ENCODE measurements at regions not wholly inside any gene's neighbourhood (a gene's known extent, or its start where the extent isn't known, plus 50 kb on each side); places are given as distances from the start of the nearest gene placed in this dataset.

DNA sequence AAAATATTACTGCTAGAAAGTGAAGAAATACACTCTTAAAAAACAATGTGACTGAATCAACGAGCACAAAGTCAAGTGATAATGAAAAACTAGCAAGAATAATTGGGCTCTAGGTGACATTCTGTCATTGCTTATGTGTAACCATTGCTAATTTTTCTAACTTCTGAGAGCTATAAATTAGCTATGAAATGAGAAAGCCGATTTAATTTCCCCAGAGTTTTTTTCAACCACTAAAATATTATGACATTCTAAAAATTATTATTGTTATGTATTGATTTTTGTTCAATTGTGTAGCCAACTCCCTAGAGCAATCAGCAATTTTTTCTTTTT lies 458.6 kb upstream of the ATXN8OS start:
- no peaks in the 10 kb centered on the region for H3K4me1 ChIP-seq
- peaks cover 0 to 19% (median 12%) of the 10 kb centered on the region in 8 donors for H3K9me3 ChIP-seq
- intact Hi-C loops (cut with DNase I; ENCODE audit: low total_unique reads): no loop called here
- no peak for DNase-seq
- H3K27me3 ChIP-seq (replicated peaks in 1 of 7): no peaks in the 10 kb centered on the region
- no peak overlapping the region for H3K4me3 ChIP-seq
- TF ChIP-seq, protein P1, sequence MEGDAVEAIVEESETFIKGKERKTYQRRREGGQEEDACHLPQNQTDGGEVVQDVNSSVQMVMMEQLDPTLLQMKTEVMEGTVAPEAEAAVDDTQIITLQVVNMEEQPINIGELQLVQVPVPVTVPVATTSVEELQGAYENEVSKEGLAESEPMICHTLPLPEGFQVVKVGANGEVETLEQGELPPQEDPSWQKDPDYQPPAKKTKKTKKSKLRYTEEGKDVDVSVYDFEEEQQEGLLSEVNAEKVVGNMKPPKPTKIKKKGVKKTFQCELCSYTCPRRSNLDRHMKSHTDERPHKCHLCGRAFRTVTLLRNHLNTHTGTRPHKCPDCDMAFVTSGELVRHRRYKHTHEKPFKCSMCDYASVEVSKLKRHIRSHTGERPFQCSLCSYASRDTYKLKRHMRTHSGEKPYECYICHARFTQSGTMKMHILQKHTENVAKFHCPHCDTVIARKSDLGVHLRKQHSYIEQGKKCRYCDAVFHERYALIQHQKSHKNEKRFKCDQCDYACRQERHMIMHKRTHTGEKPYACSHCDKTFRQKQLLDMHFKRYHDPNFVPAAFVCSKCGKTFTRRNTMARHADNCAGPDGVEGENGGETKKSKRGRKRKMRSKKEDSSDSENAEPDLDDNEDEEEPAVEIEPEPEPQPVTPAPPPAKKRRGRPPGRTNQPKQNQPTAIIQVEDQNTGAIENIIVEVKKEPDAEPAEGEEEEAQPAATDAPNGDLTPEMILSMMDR (IDR thresholded peaks at IDR 0.05 in 8 of 11, conservative IDR thresholded peaks at IDR 0.05 in 3 of 11): no peak
- WGBS, 5 donors: 70 to 83% (median 76%) methylated on average over 2 of the region's 2 CpGs
- no peaks in the 10 kb centered on the region for H3K36me3 ChIP-seq
- no peak overlapping the region for H3K27ac ChIP-seq

DNA sequence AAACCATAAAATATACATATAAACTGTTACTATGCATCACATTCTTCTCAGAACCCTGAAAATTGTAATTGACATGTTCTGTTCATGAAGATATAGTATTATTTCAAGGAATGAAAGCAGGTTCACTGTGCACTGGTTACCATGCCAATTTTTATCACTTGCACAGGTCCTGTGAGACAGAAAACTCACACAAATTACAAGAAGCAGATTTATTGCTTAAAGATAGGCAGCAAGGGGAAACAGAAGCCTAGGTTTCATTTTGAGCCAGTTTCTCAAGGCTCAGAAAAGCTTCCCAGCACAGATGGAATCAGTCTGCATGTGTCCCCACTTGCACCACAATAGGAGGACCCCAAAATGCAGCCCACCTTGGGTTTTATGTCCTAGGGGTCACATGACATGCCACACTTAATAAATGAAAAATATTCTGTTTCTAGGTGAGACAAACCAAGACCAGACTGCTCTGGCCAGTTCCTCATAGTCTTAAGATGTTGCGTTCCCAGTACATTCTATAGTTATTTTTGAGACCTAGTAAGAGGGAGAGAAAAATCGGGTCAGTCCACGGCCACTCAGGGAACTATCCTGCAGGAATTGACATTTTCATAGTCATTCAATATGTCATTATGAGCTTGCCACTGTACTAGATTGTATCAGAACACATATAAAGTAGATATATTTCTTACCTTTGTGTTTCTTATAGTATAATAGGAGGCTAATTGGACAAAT lies 459.1 kb upstream of the ATXN8OS start:
- Histone ChIP-seq H3K9me3 (peaks cover 0 to 24% (median 17%) of the 10 kb centered on the region in 8 donors), H3K4me3 (no peak overlapping the region), H3K4me1 (no peaks in the 10 kb centered on the region), H3K27me3 (replicated peaks in 1 of 7) (no peaks in the 10 kb centered on the region), H3K36me3 (no peaks in the 10 kb centered on the region), H3K27ac (no peak overlapping the region)
- no peak for DNase-seq
- intact Hi-C loops (cut with DNase I; ENCODE audit: low total_unique reads): no loop called here
- TF ChIP-seq, protein P1 (IDR thresholded peaks at IDR 0.05 in 8 of 11, conservative IDR thresholded peaks at IDR 0.05 in 3 of 11): no peak
- TF ChIP-seq POLR2A (IDR thresholded peaks at IDR 0.05) (no peak), POLR2AphosphoS5 (IDR thresholded peaks at IDR 0.05) (no peak)
- 79 to 91% (median 85%) methylated on average over 3 of the region's 3 CpGs for WGBS, 5 donors

DNA sequence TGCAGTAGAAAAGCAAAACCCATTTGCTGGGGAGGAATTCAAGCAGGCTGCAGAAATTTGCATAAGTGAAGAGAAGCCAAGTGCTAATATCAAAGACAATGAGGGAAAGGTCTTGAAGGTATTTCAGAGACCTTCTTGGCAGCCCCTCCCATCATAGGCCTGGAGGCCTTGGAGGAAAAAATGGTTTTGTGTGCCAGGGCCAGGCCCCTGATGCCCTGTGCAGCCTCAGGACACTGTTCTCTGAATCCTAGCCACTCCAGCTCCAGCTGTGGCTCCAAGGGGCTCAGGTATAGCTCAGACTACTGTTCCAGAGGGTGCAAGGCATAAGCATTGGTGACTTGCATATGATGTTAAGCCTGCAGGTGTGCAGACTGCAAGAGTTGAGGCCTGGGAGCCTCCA lies 463.2 kb upstream of the ATXN8OS start:
- Histone ChIP-seq H3K9me3 (peaks cover 0 to 32% (median 17%) of the 10 kb centered on the region in 8 donors), H3K4me1 (no peaks in the 10 kb centered on the region), H3K4me3 (no peak overlapping the region), H3K36me3 (no peaks in the 10 kb centered on the region), H3K27me3 (replicated peaks in 1 of 7) (no peaks in the 10 kb centered on the region), H3K27ac (no peak overlapping the region)
- intact Hi-C loops (cut with DNase I; ENCODE audit: low total_unique reads): no loop called here
- no peak for TF ChIP-seq POLR2A (IDR thresholded peaks at IDR 0.05)
- TF ChIP-seq, protein P1 (IDR thresholded peaks at IDR 0.05 in 8 of 11, conservative IDR thresholded peaks at IDR 0.05 in 3 of 11): no peak
- TF ChIP-seq POLR2AphosphoS5 (IDR thresholded peaks at IDR 0.05): no peak
- no peak for DNase-seq

DNA sequence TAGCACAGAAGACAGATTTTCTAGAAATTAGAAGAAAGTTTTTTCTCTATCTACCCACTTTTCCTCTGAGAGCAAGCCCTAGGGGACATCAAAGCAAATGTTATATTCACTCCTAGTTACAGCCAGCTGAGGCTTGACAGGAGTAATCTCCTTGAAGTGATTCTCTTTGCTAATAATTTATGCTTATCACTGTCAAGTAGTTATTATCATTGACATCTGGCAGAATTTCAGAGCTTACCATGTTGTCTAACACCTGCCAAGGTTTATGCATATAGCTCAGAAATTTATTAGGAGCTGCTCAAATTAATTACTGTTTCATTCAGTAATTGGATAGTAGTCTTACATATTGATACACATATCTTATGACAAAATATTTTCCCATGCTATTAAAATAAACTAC lies 465.9 kb upstream of the ATXN8OS start:
- DNase-seq: no peak
- TF ChIP-seq POLR2A (IDR thresholded peaks at IDR 0.05) (no peak), POLR2AphosphoS5 (IDR thresholded peaks at IDR 0.05) (no peak)
- TF ChIP-seq, protein P1 (IDR thresholded peaks at IDR 0.05 in 8 of 11, conservative IDR thresholded peaks at IDR 0.05 in 3 of 11): no peak
- Histone ChIP-seq H3K27me3 (replicated peaks in 1 of 7) (no peaks in the 10 kb centered on the region), H3K36me3 (no peaks in the 10 kb centered on the region), H3K9me3 (peaks cover 0 to 53% (median 20%) of the 10 kb centered on the region in 8 donors), H3K4me1 (no peaks in the 10 kb centered on the region), H3K27ac (no peak overlapping the region), H3K4me3 (no peak overlapping the region)
- intact Hi-C loops (cut with DNase I; ENCODE audit: low total_unique reads): no loop called here

Data from spleen (tissue), 11 donors.